Loucy (cell line): ENCODE measurements at regions not wholly inside any gene's neighbourhood (a gene's known extent, or its start where the extent isn't known, plus 50 kb on each side); places are given as distances from the start of the nearest gene placed in this dataset.

Source experiments
- H2AFZ ChIP-seq: fragments of 200-600 bp; sonication (generic); 2 replicates; pipeline ENCODE4 v1.6.0; 2016; ENCODE audit warnings: antibody characterized with exemption, mild to moderate bottlenecking, low read length, moderate library complexity
- H3F3A ChIP-seq: fragments of 200-600 bp; 2 replicates; pipeline ENCODE4 v1.6.0; 2016; ENCODE audit warnings: antibody characterized with exemption, low read depth, mild to moderate bottlenecking
- H3K27me3 ChIP-seq: fragments of 200-600 bp; sonication (generic); 2 replicates; pipeline ENCODE4 v1.6.1; 2014; ENCODE audit warnings: low read length, mild to moderate bottlenecking; ENCODE audit not compliant: insufficient read depth, poor library complexity, severe bottlenecking
- H3K36me3 ChIP-seq: fragments of 200-600 bp; sonication (generic); 2 replicates; pipeline ENCODE4 v1.6.1; 2016; ENCODE audit warnings: low read length; ENCODE audit not compliant: insufficient read depth
- H3K4me1 ChIP-seq: fragments of 200-600 bp; sonication (generic); 2 replicates; pipeline ENCODE4 v1.5.1; 2014; ENCODE audit warnings: low read length, mild to moderate bottlenecking; ENCODE audit not compliant: insufficient read depth, poor library complexity, severe bottlenecking
- H3K4me2 ChIP-seq: fragments of 200-600 bp; sonication (generic); 2 replicates; pipeline ENCODE4 v1.6.0; 2014; ENCODE audit warnings: antibody characterized with exemption, low read length, low read depth, mild to moderate bottlenecking; ENCODE audit not compliant: poor library complexity, severe bottlenecking
- H3K4me3 ChIP-seq: fragments of 200-600 bp; sonication (generic); 2 replicates; pipeline ENCODE4 v1.5.1; 2014; ENCODE audit warnings: low read length, mild to moderate bottlenecking, mixed read lengths; ENCODE audit not compliant: poor library complexity, severe bottlenecking
- H3K79me2 ChIP-seq: fragments of 200-600 bp; sonication (generic); 2 replicates; pipeline ENCODE4 v1.6.1; 2014; ENCODE audit warnings: low read length; ENCODE audit not compliant: insufficient read depth
- H3K9ac ChIP-seq: fragments of 200-600 bp; sonication (generic); 2 replicates; pipeline ENCODE4 v1.6.0; 2014; ENCODE audit warnings: mild to moderate bottlenecking, low read depth, low read length, moderate library complexity; ENCODE audit not compliant: poor library complexity, severe bottlenecking
- H3K9me2 ChIP-seq: fragments of 200-600 bp; sonication (generic); replicated peaks from 2 replicates; pipeline ENCODE4 v1.6.1; 2016; ENCODE audit warnings: low read depth, low read length, mixed read lengths
- H3K9me3 ChIP-seq: fragments of 200-600 bp; sonication (generic); 2 replicates; pipeline ENCODE4 v1.6.1; 2014; ENCODE audit warnings: mild to moderate bottlenecking, antibody characterized with exemption, low read length, low read depth; ENCODE audit not compliant: insufficient read depth
- H4K20me1 ChIP-seq: fragments of 200-600 bp; sonication (generic); 2 replicates; pipeline ENCODE4 v1.6.0; 2014; ENCODE audit warnings: antibody characterized with exemption, low read length, mild to moderate bottlenecking; ENCODE audit not compliant: insufficient read depth, poor library complexity, severe bottlenecking
- EZH2phosphoT487 ChIP-seq: fragments of 200-600 bp; IDR thresholded peaks from 2 replicates; pipeline ENCODE4 v1.6.1; 2018; ENCODE audit warnings: antibody characterized with exemption, mild to moderate bottlenecking, moderate library complexity, borderline replicate concordance
- TF ChIP-seq, protein P1 (sequence below): fragments of 200-600 bp; sonication (generic); conservative IDR thresholded peaks from 2 replicates; pipeline ENCODE4 v1.5.1; 2014; ENCODE audit warnings: mild to moderate bottlenecking, antibody characterized with exemption, low read length

DNA sequence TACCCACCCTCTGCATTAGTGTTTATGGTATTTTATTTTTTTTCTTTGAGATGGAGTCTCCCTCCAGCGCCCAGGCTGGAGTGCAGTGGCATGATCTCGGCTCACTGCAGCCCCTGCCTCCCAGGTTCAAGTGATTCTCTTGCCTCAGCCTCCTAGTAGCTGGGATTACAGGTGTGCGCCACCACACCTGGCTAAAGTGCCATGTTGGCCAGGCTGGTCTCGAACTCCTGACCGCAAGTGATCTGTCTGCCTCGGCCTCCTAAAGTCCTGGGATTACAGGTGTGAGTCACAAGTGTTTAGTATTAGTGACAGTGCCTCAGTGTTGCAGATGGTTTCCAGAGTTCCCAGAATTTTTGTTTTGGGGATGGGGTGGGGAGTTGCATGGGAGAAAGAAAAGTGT, 120.3 kb downstream of the NPY start:
- no peak overlapping the region for H3K4me2 ChIP-seq
- H3K4me3 ChIP-seq, result no peak overlapping the region
- H3F3A ChIP-seq, result no peaks in the 10 kb centered on the region
- no peaks in the 10 kb centered on the region for H3K9me3 ChIP-seq
- no peak overlapping the region for H3K9ac ChIP-seq
- H4K20me1 ChIP-seq, result no peaks in the 10 kb centered on the region
- H3K4me1 ChIP-seq, result peaks cover 12% of the 10 kb centered on the region
- no peak overlapping the region for H2AFZ ChIP-seq
- H3K27me3 ChIP-seq, result no peaks in the 10 kb centered on the region
- TF ChIP-seq, protein P1, sequence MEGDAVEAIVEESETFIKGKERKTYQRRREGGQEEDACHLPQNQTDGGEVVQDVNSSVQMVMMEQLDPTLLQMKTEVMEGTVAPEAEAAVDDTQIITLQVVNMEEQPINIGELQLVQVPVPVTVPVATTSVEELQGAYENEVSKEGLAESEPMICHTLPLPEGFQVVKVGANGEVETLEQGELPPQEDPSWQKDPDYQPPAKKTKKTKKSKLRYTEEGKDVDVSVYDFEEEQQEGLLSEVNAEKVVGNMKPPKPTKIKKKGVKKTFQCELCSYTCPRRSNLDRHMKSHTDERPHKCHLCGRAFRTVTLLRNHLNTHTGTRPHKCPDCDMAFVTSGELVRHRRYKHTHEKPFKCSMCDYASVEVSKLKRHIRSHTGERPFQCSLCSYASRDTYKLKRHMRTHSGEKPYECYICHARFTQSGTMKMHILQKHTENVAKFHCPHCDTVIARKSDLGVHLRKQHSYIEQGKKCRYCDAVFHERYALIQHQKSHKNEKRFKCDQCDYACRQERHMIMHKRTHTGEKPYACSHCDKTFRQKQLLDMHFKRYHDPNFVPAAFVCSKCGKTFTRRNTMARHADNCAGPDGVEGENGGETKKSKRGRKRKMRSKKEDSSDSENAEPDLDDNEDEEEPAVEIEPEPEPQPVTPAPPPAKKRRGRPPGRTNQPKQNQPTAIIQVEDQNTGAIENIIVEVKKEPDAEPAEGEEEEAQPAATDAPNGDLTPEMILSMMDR, result no peak
- TF ChIP-seq EZH2phosphoT487, result no peak
- H3K36me3 ChIP-seq, result no peaks in the 10 kb centered on the region
- no peaks in the 10 kb centered on the region for H3K79me2 ChIP-seq
- H3K9me2 ChIP-seq, result no peaks in the 10 kb centered on the region

DNA sequence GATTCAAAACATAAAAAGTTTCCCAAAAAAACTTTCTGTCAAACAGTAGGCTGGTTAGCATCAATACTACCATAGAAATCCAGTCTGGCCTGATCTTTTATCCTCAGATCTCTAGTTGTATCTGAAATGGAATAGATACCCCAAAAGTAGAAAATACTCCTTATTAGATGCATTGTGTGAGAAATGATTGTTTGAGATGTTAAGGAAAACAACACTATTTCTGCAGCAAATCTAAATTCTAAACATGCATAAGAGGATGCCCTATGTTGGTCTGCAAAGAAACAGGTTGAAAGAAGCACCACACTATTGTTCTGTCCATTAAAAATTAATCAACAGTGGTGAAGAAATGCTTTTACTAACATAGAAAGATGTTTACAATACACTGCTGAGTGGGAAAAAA, 121.0 kb downstream of the NPY start:
- Histone ChIP-seq H3K4me2 (no peak overlapping the region), H3K9me2 (no peaks in the 10 kb centered on the region), H3K27me3 (no peaks in the 10 kb centered on the region), H3K4me1 (peaks cover 12% of the 10 kb centered on the region), H3K9me3 (no peaks in the 10 kb centered on the region), H3K36me3 (no peaks in the 10 kb centered on the region), H3F3A (no peaks in the 10 kb centered on the region), H3K9ac (no peak overlapping the region), H2AFZ (no peak overlapping the region), H3K79me2 (no peaks in the 10 kb centered on the region), H3K4me3 (no peak overlapping the region), H4K20me1 (no peaks in the 10 kb centered on the region)
- TF ChIP-seq, protein P1, result no peak
- no peak for TF ChIP-seq EZH2phosphoT487

DNA sequence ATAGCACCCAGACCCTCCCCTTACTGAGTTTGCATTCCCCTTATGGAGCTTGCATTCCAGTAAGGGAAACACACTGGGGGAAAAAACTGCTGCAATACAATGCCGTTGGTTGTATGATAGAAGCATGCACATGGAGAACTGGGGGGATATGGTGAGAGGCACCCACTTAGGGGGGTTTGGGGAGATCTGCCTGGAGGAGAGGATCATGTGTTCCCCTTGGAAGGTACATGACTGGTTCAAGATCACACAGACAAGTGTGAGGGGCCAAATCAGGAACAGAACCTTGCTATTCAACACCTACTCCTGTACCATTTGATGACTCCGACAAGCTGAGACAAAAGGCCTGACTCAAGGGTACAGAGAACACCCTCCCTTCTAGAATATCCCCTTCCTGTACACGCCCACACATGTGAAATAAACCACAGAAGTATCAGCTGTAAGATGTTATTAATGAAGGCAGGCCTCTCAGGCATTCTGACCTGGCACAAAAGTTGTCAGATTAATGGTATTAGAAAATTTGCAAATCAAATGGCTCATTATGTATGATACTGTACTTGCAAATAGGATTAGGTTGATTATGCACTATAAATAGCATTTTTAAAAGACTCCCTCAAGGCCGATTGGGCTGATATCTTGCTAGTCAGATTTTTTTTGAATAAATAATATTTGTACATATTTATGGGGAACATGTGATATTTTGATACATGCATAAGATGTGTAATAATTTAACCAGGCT, 122.2 kb downstream of the NPY start:
- Histone ChIP-seq H3K9me3 (no peaks in the 10 kb centered on the region), H3K27me3 (no peaks in the 10 kb centered on the region), H3K36me3 (no peaks in the 10 kb centered on the region), H3K4me3 (no peak overlapping the region), H3K4me1 (peaks cover 12% of the 10 kb centered on the region), H2AFZ (peak overlapping the region; percentile 65), H4K20me1 (no peaks in the 10 kb centered on the region), H3K9me2 (no peaks in the 10 kb centered on the region), H3K9ac (no peak overlapping the region), H3K79me2 (no peaks in the 10 kb centered on the region), H3K4me2 (no peak overlapping the region), H3F3A (no peaks in the 10 kb centered on the region)
- TF ChIP-seq, protein P1, result no peak
- TF ChIP-seq EZH2phosphoT487, result no peak
